Thyroid gland (tissue), 4 donors: ENCODE measurements at regions not wholly inside any gene's neighbourhood (a gene's known extent, or its start where the extent isn't known, plus 50 kb on each side); places are given as distances from the start of the nearest gene placed in this dataset.
A peak's percentile ranks its signal among the peaks of the same experiment; 100 is the strongest.

Experiments used
- DNase-seq, 2 donors: peaks; one replicate each; pipeline ENCODE4 v3.0.0-alpha.2; 2019
- H3K27ac ChIP-seq, 3 donors: fragments of 200-600 bp; sonication (generic); 1 replicate in 2 of 3; 2 replicates in 1 of 3; pipeline ENCODE4 v1.5.1; 2016 to 2019; ENCODE audit warnings: mild to moderate bottlenecking in 1 of 3, moderate library complexity in 1 of 3
- H3K27me3 ChIP-seq: fragments of 200-600 bp; sonication (generic); one replicate; pipeline ENCODE4 v1.5.1; 2019
- H3K36me3 ChIP-seq, 2 donors: fragments of 200-600 bp; sonication (generic); one replicate each; pipeline ENCODE4 v1.5.1; 2016 to 2019
- H3K4me1 ChIP-seq, 2 donors: fragments of 200-600 bp; sonication (generic); one replicate each; pipeline ENCODE4 v1.5.1; 2017 to 2019
- H3K4me3 ChIP-seq, 3 donors: fragments of 200-600 bp; sonication (generic); replicated peaks in 1 of 3; 1 replicate in 2 of 3; 2 replicates in 1 of 3; pipeline ENCODE4 v1.5.1; 2016; ENCODE audit warnings: mild to moderate bottlenecking in 1 of 3
- H3K9me3 ChIP-seq: fragments of 200-600 bp; sonication (generic); one replicate; pipeline ENCODE4 v1.5.1; 2017
- POLR2A ChIP-seq, 2 donors: fragments of 450-650 bp; IDR thresholded peaks; one replicate each; pipeline ENCODE4 v1.6.1; 2017; ENCODE audit warnings: antibody characterized with exemption in 2 of 2, mild to moderate bottlenecking in 2 of 2, moderate library complexity in 1 of 2
- WGBS, 2 donors: methylation state at CpG; one replicate each; pipeline ENCODE4 v1.1.5; 2017; 5-methylcytosine and 5-hydroxymethylcytosine counted together
- intact Hi-C: fragments of 100-400 bp; cut with DNase I; formaldehyde crosslinking; loops from one replicate; pipeline ENCODE4 v1.15.1; 2023
- TF ChIP-seq, protein P1 (sequence below), 6 experiments: fragments of 200-600 bp in 3 of 6; fragments of 450-650 bp in 3 of 6; sonication (generic) in 3 of 6; IDR thresholded peaks; one replicate each; pipeline ENCODE4 v1.5.1; 2016 to 2019; ENCODE audit warnings: antibody characterized with exemption in 6 of 6, mild to moderate bottlenecking in 2 of 6, inconsistent platforms in 1 of 6, moderate library complexity in 1 of 6

DNA sequence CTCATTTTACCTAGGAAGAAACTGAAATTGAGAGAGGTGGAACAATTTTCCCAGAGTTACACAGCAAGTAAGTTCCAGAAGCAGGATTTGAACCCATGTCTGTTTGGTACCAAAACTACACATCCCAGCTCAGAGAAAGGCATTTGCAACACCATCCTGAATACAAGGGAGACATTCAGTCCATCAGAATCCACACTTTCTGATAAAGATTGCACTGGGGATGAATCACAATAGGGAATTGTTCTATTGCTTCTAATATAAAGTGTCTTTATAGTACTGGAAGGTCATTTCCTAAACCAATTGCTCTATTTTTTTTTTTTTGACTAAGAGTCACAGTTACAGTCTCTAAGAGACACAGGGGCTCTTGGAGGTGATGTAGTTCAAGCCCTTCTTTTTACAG is 208.1 kb upstream of the CADM1 start:
- intact Hi-C loops: no loop called here
- H3K27me3 ChIP-seq: no peaks in the 10 kb centered on the region
- H3K9me3 ChIP-seq: no peaks in the 10 kb centered on the region
- peaks cover 7 to 31% of the 10 kb centered on the region in 2 donors for H3K4me1 ChIP-seq
- TF ChIP-seq, protein P1, sequence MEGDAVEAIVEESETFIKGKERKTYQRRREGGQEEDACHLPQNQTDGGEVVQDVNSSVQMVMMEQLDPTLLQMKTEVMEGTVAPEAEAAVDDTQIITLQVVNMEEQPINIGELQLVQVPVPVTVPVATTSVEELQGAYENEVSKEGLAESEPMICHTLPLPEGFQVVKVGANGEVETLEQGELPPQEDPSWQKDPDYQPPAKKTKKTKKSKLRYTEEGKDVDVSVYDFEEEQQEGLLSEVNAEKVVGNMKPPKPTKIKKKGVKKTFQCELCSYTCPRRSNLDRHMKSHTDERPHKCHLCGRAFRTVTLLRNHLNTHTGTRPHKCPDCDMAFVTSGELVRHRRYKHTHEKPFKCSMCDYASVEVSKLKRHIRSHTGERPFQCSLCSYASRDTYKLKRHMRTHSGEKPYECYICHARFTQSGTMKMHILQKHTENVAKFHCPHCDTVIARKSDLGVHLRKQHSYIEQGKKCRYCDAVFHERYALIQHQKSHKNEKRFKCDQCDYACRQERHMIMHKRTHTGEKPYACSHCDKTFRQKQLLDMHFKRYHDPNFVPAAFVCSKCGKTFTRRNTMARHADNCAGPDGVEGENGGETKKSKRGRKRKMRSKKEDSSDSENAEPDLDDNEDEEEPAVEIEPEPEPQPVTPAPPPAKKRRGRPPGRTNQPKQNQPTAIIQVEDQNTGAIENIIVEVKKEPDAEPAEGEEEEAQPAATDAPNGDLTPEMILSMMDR (IDR thresholded peaks at IDR 0.05): no peak
- no peak for TF ChIP-seq POLR2A (IDR thresholded peaks at IDR 0.05)
- no peaks in the 10 kb centered on the region for H3K36me3 ChIP-seq
- no peak overlapping the region for H3K4me3 ChIP-seq
- no peak overlapping the region for H3K27ac ChIP-seq
- DNase-seq: no peak

DNA sequence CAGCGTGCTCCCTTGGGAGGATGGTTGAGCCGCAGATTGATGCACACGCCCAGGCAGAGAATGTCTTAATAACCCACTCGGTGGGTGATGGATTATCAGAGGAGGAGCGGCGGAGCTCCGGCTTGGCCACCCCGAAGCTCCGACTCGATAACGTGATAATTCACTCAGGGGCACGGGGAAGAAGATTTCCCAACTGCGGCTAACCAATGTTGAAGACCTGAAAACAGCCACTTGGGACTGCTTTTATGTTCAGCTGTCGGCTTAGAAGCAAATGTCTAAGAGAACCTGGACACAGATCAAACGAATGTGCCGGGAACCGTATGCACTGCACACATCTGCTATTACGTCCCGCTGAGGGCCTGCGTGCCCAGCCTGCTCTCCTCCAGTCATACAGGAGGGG is 206.8 kb upstream of the CADM1 start:
- Histone ChIP-seq H3K27ac (no peak overlapping the region), H3K4me3 (no peak overlapping the region), H3K4me1 (peaks cover 18 to 31% of the 10 kb centered on the region in 2 donors), H3K27me3 (no peaks in the 10 kb centered on the region), H3K9me3 (no peaks in the 10 kb centered on the region), H3K36me3 (no peaks in the 10 kb centered on the region)
- intact Hi-C loops: no loop called here
- no peak for TF ChIP-seq POLR2A (IDR thresholded peaks at IDR 0.05)
- TF ChIP-seq, protein P1 (IDR thresholded peaks at IDR 0.05): no peak
- WGBS, 2 donors: 74 to 90% methylated on average over 20 of the region's 20 CpGs
- no peak for DNase-seq

- H3K9me3 ChIP-seq: no peaks in the 10 kb centered on the region
- H3K4me1 ChIP-seq: peaks cover 18 to 26% of the 10 kb centered on the region in 2 donors
- H3K27ac ChIP-seq: no peak overlapping the region
- 84 to 87% methylated on average over 5 of the region's 5 CpGs for WGBS, 2 donors
- no peaks in the 10 kb centered on the region for H3K27me3 ChIP-seq
- intact Hi-C loops: no loop called here
- no peak for DNase-seq
- no peaks in the 10 kb centered on the region for H3K36me3 ChIP-seq
- no peak overlapping the region for H3K4me3 ChIP-seq
- TF ChIP-seq, protein P1 (IDR thresholded peaks at IDR 0.05): no peak
- TF ChIP-seq POLR2A (IDR thresholded peaks at IDR 0.05): no peak
These were observed 206.2 kb upstream of the CADM1 start for GRCh38 chr11:115710426-115710825.

DNA sequence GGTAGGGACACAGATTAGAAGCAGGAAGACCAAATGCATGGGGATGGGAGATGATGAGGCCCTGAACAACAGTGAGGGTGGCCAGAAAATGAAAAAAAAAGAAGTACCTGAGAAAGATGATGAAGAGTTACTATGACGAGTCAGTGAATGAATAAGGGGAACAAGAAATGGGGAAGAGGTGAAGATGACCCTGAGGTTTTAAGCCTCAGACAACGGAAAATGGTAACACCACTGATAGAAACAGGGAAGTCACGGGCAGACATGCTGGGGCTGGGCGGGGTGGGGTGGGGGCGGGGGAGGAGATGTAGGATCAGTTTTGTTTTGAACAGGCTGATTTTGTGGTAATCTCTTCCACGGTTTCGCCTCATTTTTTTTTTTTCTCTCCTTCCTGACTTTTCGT is 205.1 kb upstream of the CADM1 start:
- no peak overlapping the region for H3K4me3 ChIP-seq
- 75 to 79% methylated on average over 8 of the region's 8 CpGs for WGBS, 2 donors
- no peaks in the 10 kb centered on the region for H3K27me3 ChIP-seq
- H3K36me3 ChIP-seq: no peaks in the 10 kb centered on the region
- H3K4me1 ChIP-seq: peaks cover 13 to 19% of the 10 kb centered on the region in 2 donors
- H3K27ac ChIP-seq: no peak overlapping the region
- TF ChIP-seq POLR2A (IDR thresholded peaks at IDR 0.05): no peak
- TF ChIP-seq, protein P1 (IDR thresholded peaks at IDR 0.05): no peak
- H3K9me3 ChIP-seq: no peaks in the 10 kb centered on the region
- intact Hi-C loops: no loop called here
- DNase-seq: no peak

GRCh38 chr11:115707180-115707905 is 203.1 kb upstream of the CADM1 start:
- DNase-seq: no peak
- TF ChIP-seq POLR2A (IDR thresholded peaks at IDR 0.05): no peak
- TF ChIP-seq, protein P1 (IDR thresholded peaks at IDR 0.05): no peak
- H3K36me3 ChIP-seq: no peaks in the 10 kb centered on the region
- no peaks in the 10 kb centered on the region for H3K27me3 ChIP-seq
- no peaks in the 10 kb centered on the region for H3K9me3 ChIP-seq
- no peak overlapping the region for H3K4me3 ChIP-seq
- WGBS, 2 donors: 79 to 82% methylated on average over 4 of the region's 4 CpGs
- H3K4me1 ChIP-seq: peaks cover 13 to 19% of the 10 kb centered on the region in 2 donors
- peak overlapping the region; percentile 8 to 55 (median 37) for H3K27ac ChIP-seq
- intact Hi-C loops: no loop called here
